HFF-Myc (cell line): ENCODE measurements at regions not wholly inside any gene's neighbourhood (a gene's known extent, or its start where the extent isn't known, plus 50 kb on each side); places are given as distances from the start of the nearest gene placed in this dataset.

Experiments
- DNase-seq: peaks from one replicate; pipeline ENCODE4 v3.0.0-alpha.2; 2011; ENCODE audit warnings: low read depth; ENCODE audit errors: extremely low read depth
- H3K4me3 ChIP-seq: replicated peaks from 2 replicates; pipeline ENCODE4 v1.5.1; 2011; ENCODE audit warnings: low read depth, mild to moderate bottlenecking, control low read depth, low read length
- CTCF ChIP-seq: IDR thresholded peaks from 2 replicates; pipeline ENCODE4 v1.5.1; 2012; ENCODE audit warnings: mild to moderate bottlenecking, low read depth, low read length, control low read depth; ENCODE audit errors: missing control alignments

DNA sequence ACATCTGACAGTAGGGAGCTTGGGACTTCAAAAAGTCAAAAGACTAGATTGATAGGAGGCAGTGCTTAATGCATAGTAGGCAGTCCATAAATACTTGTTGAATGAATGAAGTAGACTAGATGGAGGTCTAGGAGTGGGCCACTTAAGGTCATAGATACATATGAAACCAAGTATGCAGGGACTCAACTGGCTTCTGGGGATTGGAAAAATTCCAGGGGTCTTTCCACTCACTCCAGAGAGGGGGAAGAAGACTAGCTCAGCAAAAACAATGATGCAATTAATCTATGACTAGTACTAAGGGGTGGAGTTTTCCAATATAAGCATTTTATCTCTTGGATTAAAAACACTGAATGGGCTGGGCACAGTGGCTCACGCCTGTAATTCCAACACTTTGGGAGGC, 298.3 kb upstream of the XYLT1 start:
- no peak for TF ChIP-seq CTCF
- no peak overlapping the region for H3K4me3 ChIP-seq
- DNase-seq = no peak

DNA sequence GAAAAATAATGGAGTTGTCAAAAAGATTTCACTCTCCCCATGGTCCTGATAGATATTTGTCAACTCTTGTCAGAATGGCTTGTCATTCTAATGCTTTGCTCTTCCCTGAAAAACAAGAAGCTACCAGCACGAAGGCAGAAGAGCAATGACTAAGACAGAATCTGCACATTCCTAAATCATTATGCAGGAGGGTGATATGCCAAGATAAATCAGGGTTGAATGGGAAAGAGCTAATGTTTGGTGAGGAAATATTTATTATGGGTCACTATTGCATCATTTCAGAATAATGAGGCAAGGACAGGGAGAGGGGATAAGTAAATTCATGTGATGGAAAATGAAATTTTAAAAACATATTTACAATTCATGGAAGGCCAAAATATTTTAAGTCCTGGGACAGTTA, 297.5 kb upstream of the XYLT1 start:
- no peak overlapping the region for H3K4me3 ChIP-seq
- no peak for TF ChIP-seq CTCF
- DNase-seq = no peak

- no peak for TF ChIP-seq CTCF
- no peak for DNase-seq
- H3K4me3 ChIP-seq = no peak overlapping the region
Measured at GRCh38 chr16:17766012-17766411, 295.3 kb upstream of the XYLT1 start.

- no peak overlapping the region for H3K4me3 ChIP-seq
- no peak for DNase-seq
- TF ChIP-seq CTCF = no peak
Measured at GRCh38 chr16:17759451-17760390, 289.0 kb upstream of the XYLT1 start.

DNA sequence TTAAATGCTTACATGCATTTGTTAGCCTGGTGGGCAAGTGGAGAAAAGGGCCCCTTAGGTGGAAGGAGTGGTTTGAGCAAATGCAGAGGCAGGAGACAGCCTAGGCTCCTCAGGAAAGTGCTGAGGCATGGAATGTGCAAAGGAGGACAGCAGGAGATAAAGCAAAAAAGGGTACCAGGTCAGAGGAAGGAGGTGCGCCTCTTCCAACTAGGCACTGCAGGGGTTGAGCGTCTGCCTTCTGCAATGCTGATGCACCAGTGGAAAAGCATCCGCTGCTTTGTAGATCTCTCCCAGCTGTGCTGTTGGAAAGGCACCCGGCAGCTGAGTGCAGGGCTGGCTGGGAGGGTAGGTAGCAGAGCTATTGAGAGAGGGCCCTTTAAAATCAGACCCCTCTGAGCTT, 287.0 kb upstream of the XYLT1 start:
- H3K4me3 ChIP-seq = no peak overlapping the region
- DNase-seq = no peak
- no peak for TF ChIP-seq CTCF

- no peak for TF ChIP-seq CTCF
- H3K4me3 ChIP-seq = no peak overlapping the region
- no peak for DNase-seq
Measured at GRCh38 chr16:17755158-17755557, 284.4 kb upstream of the XYLT1 start.
